Activated T-cell treated with anti-CD3 and anti-CD28 coated beads for 48 hours (primary cell): ENCODE measurements at regions not wholly inside any gene's neighbourhood (a gene's known extent, or its start where the extent isn't known, plus 50 kb on each side); places are given as distances from the start of the nearest gene placed in this dataset.
"Not testable (repeated sequence)": the region's sequence is repeated elsewhere in the genome, so short reads cannot be mapped to it uniquely, and the experiment has no call there.

Experiments
- DNase-seq: peaks from one replicate; pipeline ENCODE4 v3.0.0-alpha.2; 2020; ENCODE audit warnings: low read depth

- no peak for DNase-seq
Observed at GRCh38 chr3:72176537-72177041, 391.6 kb upstream of the PROK2 start.

GRCh38 chr3:72175296-72175858, 390.4 kb upstream of the PROK2 start:
- no peak for DNase-seq

DNA sequence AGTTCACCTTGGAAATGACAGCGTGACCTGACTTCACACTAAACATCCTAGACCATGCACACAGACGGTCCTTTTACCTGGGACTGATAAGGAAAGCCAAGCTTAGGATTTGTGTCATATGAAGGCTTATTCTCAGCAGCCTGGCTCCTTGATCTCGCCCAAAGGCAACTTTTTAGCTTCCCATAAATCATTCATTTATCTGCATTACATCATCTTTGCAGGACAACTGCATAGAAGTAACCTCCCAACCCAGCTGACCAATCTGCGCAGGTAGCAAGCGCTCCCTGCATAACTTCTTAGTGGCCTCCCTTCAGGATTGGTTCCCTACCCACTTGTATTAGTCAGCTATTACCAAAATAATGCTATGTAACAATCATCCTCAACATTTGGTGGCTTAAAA, 389.9 kb upstream of the PROK2 start:
- DNase-seq = no peak

DNA sequence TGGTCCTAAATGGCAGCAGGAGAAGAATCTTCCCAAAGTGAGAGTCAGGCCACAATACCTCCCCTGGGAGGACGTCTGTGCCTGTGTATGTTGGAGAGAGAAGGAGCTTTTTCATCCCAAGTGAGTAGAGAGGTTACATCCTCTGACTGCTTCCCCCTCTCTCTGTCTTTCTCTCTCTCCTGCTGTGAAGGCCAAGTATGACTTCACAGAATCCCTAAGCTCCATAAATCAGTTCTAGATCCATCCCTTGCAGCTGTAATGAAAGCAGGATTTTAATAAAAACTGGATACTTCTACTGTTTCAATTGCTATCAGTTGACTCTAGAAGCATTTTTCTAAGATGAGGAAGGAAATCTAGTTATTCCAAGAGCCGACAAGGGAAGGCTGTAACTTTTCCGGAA, 389.1 kb upstream of the PROK2 start:
- no peak for DNase-seq

DNA sequence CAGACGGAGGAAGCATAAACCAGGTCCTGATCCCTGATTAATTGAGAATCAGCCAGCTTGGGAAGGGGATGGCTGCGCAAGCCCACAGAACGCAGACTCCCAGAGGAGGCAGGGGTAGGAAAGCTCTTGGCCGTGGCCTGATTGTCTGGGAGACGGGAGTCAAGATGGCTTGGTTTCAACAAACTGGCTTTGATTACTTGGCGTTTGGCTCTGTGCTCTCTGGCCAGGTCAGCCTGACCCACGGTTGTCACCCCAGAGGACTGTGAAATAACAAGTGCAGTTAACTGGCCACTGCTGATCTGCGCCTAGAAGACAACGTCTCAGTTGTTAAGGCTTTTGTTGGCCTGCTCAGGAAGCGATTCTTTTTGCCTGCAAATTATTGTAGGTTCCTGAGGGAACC, 387.0 kb upstream of the PROK2 start:
- DNase-seq = no peak

GRCh38 chr3:72171463-72171881, 386.5 kb upstream of the PROK2 start:
- no peak for DNase-seq

DNA sequence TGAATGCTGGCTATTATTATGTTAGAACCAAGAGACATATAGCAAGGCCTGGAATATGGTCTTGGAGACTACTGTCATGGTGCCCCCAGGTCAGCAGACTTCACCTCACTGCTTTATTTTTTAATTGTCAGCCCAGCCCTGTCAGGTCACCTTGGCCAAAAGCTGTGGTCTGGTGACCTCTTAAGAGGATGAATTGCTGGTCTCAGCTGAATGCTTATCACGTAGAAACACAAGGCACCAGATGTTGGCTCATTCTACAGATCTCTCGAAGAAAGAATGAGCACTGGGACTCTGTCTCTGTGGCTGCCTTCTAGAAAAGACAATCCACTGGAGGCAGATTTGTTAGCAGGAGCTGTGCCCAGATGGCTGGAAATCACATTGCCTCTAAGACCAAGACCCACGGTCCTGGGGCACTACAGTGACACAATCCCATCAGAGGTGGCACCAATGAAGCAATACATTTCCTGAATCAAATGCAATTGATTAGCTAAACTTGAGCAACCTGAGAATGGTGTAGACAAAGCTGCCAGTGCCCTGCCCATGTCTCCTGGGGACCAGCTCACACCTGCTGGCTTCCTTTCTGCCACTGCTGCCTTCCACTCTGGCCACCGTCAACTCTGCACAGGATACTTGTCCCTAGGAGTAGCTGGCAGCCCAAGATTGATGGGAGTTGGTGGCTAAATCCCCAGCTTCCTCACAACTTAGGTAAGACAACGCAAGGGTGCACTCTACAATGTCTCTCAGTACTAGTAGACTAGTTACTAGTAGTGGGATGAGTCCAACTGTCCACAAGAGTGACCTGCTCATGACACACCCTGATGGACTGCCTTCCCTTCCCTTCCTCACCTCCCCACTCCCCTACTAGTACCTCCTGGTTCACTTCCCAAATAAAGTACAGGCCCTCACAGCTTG, 384.9 kb upstream of the PROK2 start:
- DNase-seq = no peak

DNA sequence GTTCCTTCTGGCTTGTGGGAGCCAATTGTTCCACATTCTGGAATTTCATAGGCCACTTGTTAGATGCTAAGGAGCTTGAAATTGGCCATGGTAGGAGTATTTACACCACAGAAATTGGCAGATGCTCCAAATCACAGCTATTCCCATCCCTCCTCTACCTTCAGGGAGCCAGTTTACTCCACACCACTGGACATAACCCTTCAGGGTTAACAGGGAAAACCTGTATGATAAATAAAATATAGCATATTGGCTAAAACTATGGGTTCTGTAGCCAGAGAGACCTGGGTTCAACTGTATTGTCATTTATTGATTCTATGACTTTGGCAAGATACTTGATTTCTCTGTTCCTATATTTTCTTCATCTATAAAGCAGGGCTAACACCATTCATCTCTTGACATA, 384.2 kb upstream of the PROK2 start:
- no peak for DNase-seq

- DNase-seq = no peak
Observed at GRCh38 chr3:72165808-72166207, 380.9 kb upstream of the PROK2 start.

- DNase-seq = no peak
Observed at GRCh38 chr3:72165317-72165716, 380.4 kb upstream of the PROK2 start.

- no peak for DNase-seq
Observed at GRCh38 chr3:72164635-72164978, 379.7 kb upstream of the PROK2 start.

- DNase-seq = no peak
Observed at GRCh38 chr3:72163809-72164634, 379.1 kb upstream of the PROK2 start.

GRCh38 chr3:72162649-72163184, 377.8 kb upstream of the PROK2 start:
- DNase-seq = no peak

GRCh38 chr3:72161881-72162595, 377.1 kb upstream of the PROK2 start:
- no peak for DNase-seq

DNA sequence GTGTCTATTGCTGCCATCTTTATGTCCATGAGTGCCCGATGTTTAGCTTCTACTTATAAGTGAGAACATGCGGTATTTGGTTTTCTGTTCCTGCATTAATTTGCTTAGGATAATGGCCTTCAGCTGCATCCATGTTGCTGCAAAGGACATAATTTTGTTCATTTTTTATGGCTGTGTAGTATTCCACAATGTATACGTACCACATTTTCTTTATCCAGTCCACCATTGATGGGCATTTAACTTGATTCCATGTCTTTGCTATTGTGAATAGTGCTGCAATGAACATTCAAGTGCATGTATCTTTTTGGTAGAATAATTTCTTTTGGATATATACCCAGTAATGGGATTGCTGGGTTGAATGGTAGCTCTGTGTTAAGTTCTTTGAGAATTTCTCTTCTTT, 376.3 kb upstream of the PROK2 start:
- not testable (repeated sequence) for DNase-seq

- DNase-seq = no peak
Observed at GRCh38 chr3:72160351-72160750, 375.4 kb upstream of the PROK2 start.

GRCh38 chr3:72159487-72159886, 374.5 kb upstream of the PROK2 start:
- no peak for DNase-seq

- no peak for DNase-seq
Observed at GRCh38 chr3:72158639-72159326, 373.8 kb upstream of the PROK2 start.

GRCh38 chr3:72157748-72158638, 373.0 kb upstream of the PROK2 start:
- no peak for DNase-seq
